ENCODE measurements at regions not wholly inside any gene's neighbourhood (a gene's known extent, or its start where the extent isn't known, plus 50 kb on each side); places are given as distances from the start of the nearest gene placed in this dataset.

GRCh38 chr1:87707411-87707810 is 378.7 kb downstream of the LMO4 start:
- 57% methylated on average over 7 of the region's 7 CpGs for WGBS (ENCODE audit: insufficient coverage, insufficient replicate concordance, low lambda C conversion rate, missing lambda C conversion rate)
- no peak overlapping the region for H3K27ac ChIP-seq (ENCODE audit: control insufficient read depth, insufficient read depth)
- no peak for FAIRE-seq

More at GRCh38 chr1:87707411-87707810, 378.7 kb downstream of the LMO4 start:
- Histone ChIP-seq H3K27me3 (replicated peaks in 1 of 2; ENCODE audit: control insufficient read depth in 2 of 2, insufficient read depth in 2 of 2, low read length in 1 of 2) (no peaks in the 10 kb centered on the region; a peak in 1 of 4 replicates), H3K9ac (ENCODE audit: control insufficient read depth, insufficient read depth, low read length) (no peak overlapping the region), H3K79me2 (ENCODE audit: control insufficient read depth, insufficient read depth, low read length) (no peaks in the 10 kb centered on the region), H3K4me3 (no peak overlapping the region), H3K4me2 (ENCODE audit: control insufficient read depth, insufficient read depth) (no peak overlapping the region), H3K9me3 (replicated peaks; ENCODE audit: control insufficient read depth, insufficient read depth, low read length) (no peaks in the 10 kb centered on the region), H2AFZ (ENCODE audit: control insufficient read depth, low read depth, low read length) (no peak overlapping the region), H3K4me1 (ENCODE audit: control insufficient read depth, insufficient read depth, low read length) (no peaks in the 10 kb centered on the region), H4K20me1 (ENCODE audit: control insufficient read depth, insufficient read depth) (no peaks in the 10 kb centered on the region), H3K36me3 (ENCODE audit: control insufficient read depth in 2 of 2, insufficient read depth in 2 of 2, low read length in 1 of 2) (no peaks in the 10 kb centered on the region)
- ATAC-seq, result no peak
- POLR2A ChIA-PET, result no interaction called here
- no TSS peak for BruUV-seq (replicated peaks)
- RAD21 ChIA-PET (ENCODE audit: unreplicated experiment), result no interaction called here
- CTCF ChIA-PET, result no interaction called here
- TF ChIP-seq SKIL (IDR thresholded peaks at IDR 0.05; ENCODE audit: low read depth, poor library complexity, severe bottlenecking), result no peak
- no peak for TF ChIP-seq ZBTB4 (CRISPR knock-in tag; IDR thresholded peaks at IDR 0.05)
- no peak for TF ChIP-seq WRNIP1 (IDR thresholded peaks at IDR 0.05; ENCODE audit: borderline replicate concordance, low read depth, low read length)
- no peak for TF ChIP-seq NR2C1 (IDR thresholded peaks at IDR 0.05)
- TF ChIP-seq FOXK2 (IDR thresholded peaks at IDR 0.05), result no peak
- no peak for TF ChIP-seq CTCF (IDR thresholded peaks at IDR 0.05 in 2 of 3, conservative IDR thresholded peaks at IDR 0.05 in 1 of 3; ENCODE audit: control insufficient read depth in 2 of 3, extremely low read depth in 1 of 3, insufficient read depth in 1 of 3, low read depth in 3 of 3, low read length in 3 of 3)
- no peak for TF ChIP-seq NFYB (IDR thresholded peaks at IDR 0.05; ENCODE audit: insufficient read depth, low read depth, low read length)
- SMC1A ChIA-PET (ENCODE audit: uncharacterized antibody, unreplicated experiment), result no interaction called here
- intact Hi-C loops (cut with micrococcal nuclease; ENCODE audit: unreplicated experiment), result no loop called here
- in situ Hi-C loops (cut with MboI), result no loop called here
- no peak for DNase-seq (ENCODE audit: low read depth, low spot score)

All from GM12878 (cell line).